OCI-LY1 (cell line): ENCODE measurements at regions not wholly inside any gene's neighbourhood (a gene's known extent, or its start where the extent isn't known, plus 50 kb on each side); places are given as distances from the start of the nearest gene placed in this dataset.

Source experiments
- H2AFZ ChIP-seq: fragments of 200-600 bp; sonication (generic), shearing (Covaris generic); 2 replicates; pipeline ENCODE4 v1.6.0; 2014; ENCODE audit warnings: antibody characterized with exemption, mild to moderate bottlenecking, low read length
- H3F3A ChIP-seq: fragments of 200-600 bp; sonication (generic), shearing (Covaris generic); 2 replicates; pipeline ENCODE4 v1.6.0; 2014; ENCODE audit warnings: mild to moderate bottlenecking, antibody characterized with exemption, low read length, moderate library complexity; ENCODE audit not compliant: insufficient read depth
- H3K27ac ChIP-seq: fragments of 200-600 bp; sonication (generic); 2 replicates; pipeline ENCODE4 v1.5.1; 2014; ENCODE audit warnings: low read length, mixed run types, mild to moderate bottlenecking, low read depth; ENCODE audit not compliant: poor library complexity, severe bottlenecking
- H3K27me3 ChIP-seq: fragments of 200-600 bp; sonication (generic); 2 replicates; pipeline ENCODE4 v1.6.0; 2014; ENCODE audit warnings: antibody characterized with exemption, mild to moderate bottlenecking, low read length, moderate library complexity; ENCODE audit not compliant: insufficient read depth
- H3K36me3 ChIP-seq: fragments of 200-600 bp; sonication (generic); 2 replicates; pipeline ENCODE4 v1.6.1; 2014; ENCODE audit warnings: mild to moderate bottlenecking, antibody characterized with exemption, low read length, moderate library complexity, mixed read lengths; ENCODE audit not compliant: insufficient read depth
- H3K4me1 ChIP-seq: fragments of 200-600 bp; sonication (generic); 2 replicates; pipeline ENCODE4 v1.5.1; 2014; ENCODE audit warnings: mild to moderate bottlenecking, low read length, moderate library complexity; ENCODE audit not compliant: insufficient read depth, severe bottlenecking
- H3K4me2 ChIP-seq: fragments of 200-600 bp; sonication (generic), shearing (Covaris generic); 2 replicates; pipeline ENCODE4 v1.6.1; 2014; ENCODE audit warnings: low read length
- H3K4me3 ChIP-seq: fragments of 200-600 bp; sonication (generic); 2 replicates; pipeline ENCODE4 v1.5.1; 2014; ENCODE audit warnings: low read length, low read depth, mild to moderate bottlenecking, mixed read lengths; ENCODE audit not compliant: poor library complexity, severe bottlenecking
- H3K79me2 ChIP-seq: fragments of 200-600 bp; shearing (Covaris generic); 2 replicates; pipeline ENCODE4 v1.6.1; 2016; ENCODE audit warnings: mixed run types, low read length, mixed read lengths; ENCODE audit not compliant: insufficient read depth
- H3K9ac ChIP-seq: fragments of 200-600 bp; sonication (generic), shearing (Covaris generic); 2 replicates; pipeline ENCODE4 v1.6.1; 2014; ENCODE audit warnings: mild to moderate bottlenecking, low read length, mixed read lengths
- H3K9me2 ChIP-seq: fragments of 200-600 bp; sonication (generic), shearing (Covaris generic); 2 replicates; pipeline ENCODE4 v1.6.1; 2014; ENCODE audit warnings: low read depth, mild to moderate bottlenecking, low read length, mixed read lengths
- H3K9me3 ChIP-seq: fragments of 200-600 bp; shearing (Covaris generic); 2 replicates; pipeline ENCODE4 v1.6.1; 2014; ENCODE audit warnings: low read length, mixed read lengths
- H4K20me1 ChIP-seq: fragments of 200-600 bp; sonication (generic), shearing (Covaris generic); 2 replicates; pipeline ENCODE4 v1.6.0; 2016; ENCODE audit warnings: mild to moderate bottlenecking, low read length; ENCODE audit not compliant: insufficient read depth
- EZH2 ChIP-seq: fragments of 200-600 bp; sonication (generic), shearing (Covaris generic); IDR thresholded peaks from 2 replicates; pipeline ENCODE4 v1.8.0; 2017; ENCODE audit warnings: borderline replicate concordance, mixed run types, mild to moderate bottlenecking, antibody characterized with exemption, low read length, moderate library complexity, mixed read lengths
- TF ChIP-seq, protein P1 (sequence below): fragments of 200-600 bp; sonication (generic), shearing (Covaris generic); IDR thresholded peaks from 2 replicates; pipeline ENCODE4 v1.5.1; 2017; ENCODE audit warnings: mild to moderate bottlenecking, antibody characterized with exemption, low read length, moderate library complexity, mixed read lengths

DNA sequence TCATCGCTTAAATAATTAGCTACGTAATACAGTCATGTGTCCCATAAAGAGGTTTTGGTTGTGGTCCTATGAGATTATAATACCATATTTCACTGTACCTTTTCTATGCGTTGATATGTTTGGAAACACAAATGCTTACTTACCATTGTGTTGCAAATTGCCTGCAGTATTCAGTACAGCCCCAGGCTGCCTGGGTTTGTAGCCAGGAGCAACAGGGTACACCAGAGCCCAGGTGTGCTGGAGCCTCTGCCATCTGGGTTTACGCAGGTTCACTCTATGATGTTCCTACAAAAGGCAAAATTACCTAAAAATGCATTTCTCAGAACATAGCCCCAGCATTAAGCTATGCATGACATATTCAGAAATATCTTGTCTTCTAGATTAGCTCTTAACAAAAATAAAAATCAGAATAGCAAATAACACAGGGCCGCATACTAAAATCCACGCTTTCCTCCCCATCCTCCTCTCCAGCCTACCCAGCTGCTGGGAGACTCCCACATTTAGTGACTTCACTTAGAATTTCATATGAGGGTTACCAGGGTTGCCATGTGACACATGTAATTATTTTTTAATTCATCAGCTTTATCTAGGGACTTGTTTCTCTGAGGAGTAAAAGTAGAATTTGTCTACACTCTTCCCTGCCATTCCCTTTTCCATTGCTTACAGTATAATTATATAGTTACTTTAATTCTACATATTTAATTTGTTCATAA, 559.0 kb upstream of the ADARB2 start:
- Histone ChIP-seq H3K9ac (no peak overlapping the region), H3K4me1 (no peaks in the 10 kb centered on the region), H3K9me3 (no peaks in the 10 kb centered on the region), H4K20me1 (no peaks in the 10 kb centered on the region), H3K36me3 (no peaks in the 10 kb centered on the region), H3K9me2 (no peaks in the 10 kb centered on the region), H3K27me3 (no peaks in the 10 kb centered on the region), H3K27ac (no peak overlapping the region), H2AFZ (no peak overlapping the region), H3K79me2 (no peaks in the 10 kb centered on the region), H3K4me2 (no peak overlapping the region), H3K4me3 (no peak overlapping the region), H3F3A (no peaks in the 10 kb centered on the region)
- TF ChIP-seq, protein P1, sequence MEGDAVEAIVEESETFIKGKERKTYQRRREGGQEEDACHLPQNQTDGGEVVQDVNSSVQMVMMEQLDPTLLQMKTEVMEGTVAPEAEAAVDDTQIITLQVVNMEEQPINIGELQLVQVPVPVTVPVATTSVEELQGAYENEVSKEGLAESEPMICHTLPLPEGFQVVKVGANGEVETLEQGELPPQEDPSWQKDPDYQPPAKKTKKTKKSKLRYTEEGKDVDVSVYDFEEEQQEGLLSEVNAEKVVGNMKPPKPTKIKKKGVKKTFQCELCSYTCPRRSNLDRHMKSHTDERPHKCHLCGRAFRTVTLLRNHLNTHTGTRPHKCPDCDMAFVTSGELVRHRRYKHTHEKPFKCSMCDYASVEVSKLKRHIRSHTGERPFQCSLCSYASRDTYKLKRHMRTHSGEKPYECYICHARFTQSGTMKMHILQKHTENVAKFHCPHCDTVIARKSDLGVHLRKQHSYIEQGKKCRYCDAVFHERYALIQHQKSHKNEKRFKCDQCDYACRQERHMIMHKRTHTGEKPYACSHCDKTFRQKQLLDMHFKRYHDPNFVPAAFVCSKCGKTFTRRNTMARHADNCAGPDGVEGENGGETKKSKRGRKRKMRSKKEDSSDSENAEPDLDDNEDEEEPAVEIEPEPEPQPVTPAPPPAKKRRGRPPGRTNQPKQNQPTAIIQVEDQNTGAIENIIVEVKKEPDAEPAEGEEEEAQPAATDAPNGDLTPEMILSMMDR = no peak
- no peak for TF ChIP-seq EZH2

DNA sequence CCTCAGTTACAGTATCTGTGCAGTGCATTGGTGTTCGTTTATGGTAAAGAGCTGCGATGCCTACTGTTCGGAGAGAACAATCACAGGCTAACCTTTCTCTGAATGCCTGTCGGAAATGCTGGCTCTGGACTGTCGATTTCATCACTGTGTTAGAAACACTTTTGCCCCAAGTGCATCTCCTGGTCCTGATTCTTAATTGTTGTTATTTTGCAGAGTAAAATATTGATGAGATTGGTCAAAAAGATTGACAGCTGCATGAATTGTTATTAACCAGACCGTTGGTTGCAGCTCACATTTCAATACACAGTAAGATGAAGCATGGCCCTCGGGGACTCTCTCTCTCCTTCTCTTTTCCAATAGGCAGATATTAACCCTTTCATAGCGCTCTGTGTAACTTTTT, 557.4 kb upstream of the ADARB2 start:
- no peak overlapping the region for H3K27ac ChIP-seq
- no peaks in the 10 kb centered on the region for H3K9me2 ChIP-seq
- H3F3A ChIP-seq = no peaks in the 10 kb centered on the region
- H3K27me3 ChIP-seq = no peaks in the 10 kb centered on the region
- no peaks in the 10 kb centered on the region for H3K36me3 ChIP-seq
- H4K20me1 ChIP-seq = no peaks in the 10 kb centered on the region
- no peak for TF ChIP-seq EZH2
- TF ChIP-seq, protein P1 = no peak
- no peak overlapping the region for H3K9ac ChIP-seq
- H3K9me3 ChIP-seq = no peaks in the 10 kb centered on the region
- H3K4me2 ChIP-seq = no peak overlapping the region
- no peak overlapping the region for H3K4me3 ChIP-seq
- H3K79me2 ChIP-seq = no peaks in the 10 kb centered on the region
- H2AFZ ChIP-seq = no peak overlapping the region
- H3K4me1 ChIP-seq = no peaks in the 10 kb centered on the region

DNA sequence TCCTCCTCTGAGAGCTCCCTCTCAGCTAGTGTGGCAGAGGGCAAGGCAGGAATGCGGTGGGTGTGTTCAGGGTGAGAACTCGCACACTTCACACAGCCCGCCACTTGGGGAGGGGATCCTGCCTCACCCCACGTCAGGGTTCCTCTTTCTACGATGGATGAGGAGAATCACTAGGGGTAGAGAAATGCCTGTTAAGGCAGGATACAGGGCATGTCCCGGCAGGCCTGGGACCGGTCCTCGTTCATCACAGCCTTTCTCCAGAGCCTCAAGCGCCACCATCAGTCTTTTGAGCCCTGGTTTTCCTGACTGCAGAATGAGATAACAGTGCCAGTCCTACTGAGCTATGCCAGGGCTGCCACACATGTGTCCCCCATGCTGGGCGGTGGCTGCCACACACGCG, 546.7 kb upstream of the ADARB2 start:
- TF ChIP-seq EZH2 = no peak
- TF ChIP-seq, protein P1 = no peak
- Histone ChIP-seq H4K20me1 (no peaks in the 10 kb centered on the region), H3K4me1 (no peaks in the 10 kb centered on the region), H3F3A (no peaks in the 10 kb centered on the region), H3K27ac (no peak overlapping the region), H2AFZ (no peak overlapping the region), H3K4me3 (no peak overlapping the region), H3K9ac (no peak overlapping the region), H3K79me2 (no peaks in the 10 kb centered on the region), H3K4me2 (no peak overlapping the region), H3K9me3 (no peaks in the 10 kb centered on the region), H3K36me3 (no peaks in the 10 kb centered on the region), H3K9me2 (no peaks in the 10 kb centered on the region), H3K27me3 (peaks cover 3% of the 10 kb centered on the region; the same call in 1 of the 2 replicates)
